ENCODE measurements at regions not wholly inside any gene's neighbourhood (a gene's known extent, or its start where the extent isn't known, plus 50 kb on each side); places are given as distances from the start of the nearest gene placed in this dataset.

DNA sequence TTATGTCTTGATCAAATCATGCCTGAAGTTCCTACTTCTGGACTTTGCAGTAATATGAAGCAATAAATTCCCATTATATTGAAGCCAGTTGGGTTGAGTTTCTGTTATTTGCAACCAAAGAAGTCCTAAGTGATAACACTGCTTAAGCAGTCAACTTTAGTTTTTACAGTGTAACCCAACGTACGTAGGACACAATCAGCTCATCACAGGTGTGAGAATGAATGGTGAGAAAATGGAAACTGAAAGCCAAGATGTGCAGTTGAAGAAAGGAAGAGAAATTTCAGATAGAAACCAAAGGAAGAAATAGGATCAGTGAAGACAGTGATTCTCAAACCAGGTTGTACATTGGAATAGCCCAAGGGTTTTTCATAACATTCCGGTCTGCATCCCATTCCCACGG, 211.4 kb upstream of the ZFP64 start:
- Histone ChIP-seq H3K9ac (ENCODE audit: low read length) (no peak overlapping the region), H3K36me3 (ENCODE audit: control insufficient read depth in 1 of 2, insufficient read depth in 2 of 2, low read length in 2 of 2) (no peaks in the 10 kb centered on the region), H2AFZ (ENCODE audit: low read depth, low read length, poor library complexity, severe bottlenecking) (no peak overlapping the region), H3K9me3 (ENCODE audit: control insufficient read depth in 1 of 2, insufficient read depth in 1 of 2, low read depth in 1 of 2, low read length in 2 of 2) (no peaks in the 10 kb centered on the region), H3K9me2 (ENCODE audit: insufficient read depth) (no peaks in the 10 kb centered on the region), H3K79me2 (ENCODE audit: insufficient read depth, low read length) (no peaks in the 10 kb centered on the region), H3K4me3 (replicated peaks in 1 of 2; ENCODE audit: low read depth in 1 of 2, low read length in 2 of 2) (no peak overlapping the region), H3K4me2 (ENCODE audit: low read length) (no peak overlapping the region), H3K27ac (ENCODE audit: low read depth, low read length) (no peak overlapping the region), H4K20me1 (ENCODE audit: insufficient read depth) (no peaks in the 10 kb centered on the region), H3K4me1 (ENCODE audit: control insufficient read depth in 1 of 2, insufficient read depth in 2 of 2, low read length in 2 of 2) (no peaks in the 10 kb centered on the region), H3K27me3 (ENCODE audit: insufficient read depth, low read length) (no peaks in the 10 kb centered on the region)
- BruUV-seq (replicated peaks): no TSS peak
- POLR2A ChIA-PET: no interaction called here
- intact Hi-C loops (cut with micrococcal nuclease): no loop called here
- no peak for ATAC-seq
- CTCF ChIA-PET: no interaction called here
- no peak for TF ChIP-seq EGR1 (IDR thresholded peaks at IDR 0.05; ENCODE audit: low read depth)
- TF ChIP-seq, protein P1, sequence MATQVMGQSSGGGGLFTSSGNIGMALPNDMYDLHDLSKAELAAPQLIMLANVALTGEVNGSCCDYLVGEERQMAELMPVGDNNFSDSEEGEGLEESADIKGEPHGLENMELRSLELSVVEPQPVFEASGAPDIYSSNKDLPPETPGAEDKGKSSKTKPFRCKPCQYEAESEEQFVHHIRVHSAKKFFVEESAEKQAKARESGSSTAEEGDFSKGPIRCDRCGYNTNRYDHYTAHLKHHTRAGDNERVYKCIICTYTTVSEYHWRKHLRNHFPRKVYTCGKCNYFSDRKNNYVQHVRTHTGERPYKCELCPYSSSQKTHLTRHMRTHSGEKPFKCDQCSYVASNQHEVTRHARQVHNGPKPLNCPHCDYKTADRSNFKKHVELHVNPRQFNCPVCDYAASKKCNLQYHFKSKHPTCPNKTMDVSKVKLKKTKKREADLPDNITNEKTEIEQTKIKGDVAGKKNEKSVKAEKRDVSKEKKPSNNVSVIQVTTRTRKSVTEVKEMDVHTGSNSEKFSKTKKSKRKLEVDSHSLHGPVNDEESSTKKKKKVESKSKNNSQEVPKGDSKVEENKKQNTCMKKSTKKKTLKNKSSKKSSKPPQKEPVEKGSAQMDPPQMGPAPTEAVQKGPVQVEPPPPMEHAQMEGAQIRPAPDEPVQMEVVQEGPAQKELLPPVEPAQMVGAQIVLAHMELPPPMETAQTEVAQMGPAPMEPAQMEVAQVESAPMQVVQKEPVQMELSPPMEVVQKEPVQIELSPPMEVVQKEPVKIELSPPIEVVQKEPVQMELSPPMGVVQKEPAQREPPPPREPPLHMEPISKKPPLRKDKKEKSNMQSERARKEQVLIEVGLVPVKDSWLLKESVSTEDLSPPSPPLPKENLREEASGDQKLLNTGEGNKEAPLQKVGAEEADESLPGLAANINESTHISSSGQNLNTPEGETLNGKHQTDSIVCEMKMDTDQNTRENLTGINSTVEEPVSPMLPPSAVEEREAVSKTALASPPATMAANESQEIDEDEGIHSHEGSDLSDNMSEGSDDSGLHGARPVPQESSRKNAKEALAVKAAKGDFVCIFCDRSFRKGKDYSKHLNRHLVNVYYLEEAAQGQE (IDR thresholded peaks at IDR 0.05; ENCODE audit: low read depth): no peak
- TF ChIP-seq YY1 (IDR thresholded peaks at IDR 0.05; ENCODE audit: extremely low read depth, insufficient replicate concordance, low read depth, low read length): no peak
- no peak for TF ChIP-seq SP1 (IDR thresholded peaks at IDR 0.05; ENCODE audit: low read depth)
- TF ChIP-seq FOSL1 (IDR thresholded peaks at IDR 0.05; ENCODE audit: low read depth): no peak
- no peak for TF ChIP-seq CBX3 (IDR thresholded peaks at IDR 0.05; ENCODE audit: low read depth)
- TF ChIP-seq CEBPB (IDR thresholded peaks at IDR 0.05; ENCODE audit: low read depth): no peak
- no peak for TF ChIP-seq ELF1 (IDR thresholded peaks at IDR 0.05; ENCODE audit: borderline replicate concordance, low read depth)
- TF ChIP-seq, protein P2, sequence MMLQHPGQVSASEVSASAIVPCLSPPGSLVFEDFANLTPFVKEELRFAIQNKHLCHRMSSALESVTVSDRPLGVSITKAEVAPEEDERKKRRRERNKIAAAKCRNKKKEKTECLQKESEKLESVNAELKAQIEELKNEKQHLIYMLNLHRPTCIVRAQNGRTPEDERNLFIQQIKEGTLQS (IDR thresholded peaks at IDR 0.05): no peak
- TF ChIP-seq JUND (IDR thresholded peaks at IDR 0.05): no peak
- no peak for TF ChIP-seq TCF7L2 (IDR thresholded peaks at IDR 0.05; ENCODE audit: borderline replicate concordance, extremely low read depth, insufficient read depth, insufficient read length)
- TF ChIP-seq CTCF (IDR thresholded peaks at IDR 0.05 in 2 of 3, conservative IDR thresholded peaks at IDR 0.05 in 1 of 3; ENCODE audit: borderline replicate concordance in 1 of 3, insufficient read depth in 1 of 3, low read depth in 2 of 3, low read length in 2 of 3): no peak
- TF ChIP-seq MAX (IDR thresholded peaks at IDR 0.05): no peak
- TF ChIP-seq POLR2A (IDR thresholded peaks at IDR 0.05; ENCODE audit: borderline replicate concordance, extremely low read depth, insufficient read depth, insufficient read length): no peak
- TF ChIP-seq ZFX (IDR thresholded peaks at IDR 0.05): no peak
- TF ChIP-seq EZH2 (IDR thresholded peaks at IDR 0.05): no peak
- no peak for TF ChIP-seq RAD21 (IDR thresholded peaks at IDR 0.05; ENCODE audit: low read depth)
- RAD21 ChIA-PET (ENCODE audit: low non-redundant PET in 1 of 2, low total read pairs in 2 of 2, uncharacterized antibody in 2 of 2, unreplicated experiment in 2 of 2): no interaction called here
- DNase-seq (ENCODE audit: low read depth, low spot score): no peak

Data from HCT116 (cell line).